GM06990 (cell line): ENCODE measurements at regions not wholly inside any gene's neighbourhood (a gene's known extent, or its start where the extent isn't known, plus 50 kb on each side); places are given as distances from the start of the nearest gene placed in this dataset.

ENCODE experiments used
- DNase-seq: peaks from one replicate; pipeline ENCODE4 v3.0.0-alpha.2; 2011; ENCODE audit not compliant: insufficient read length; ENCODE audit errors: extremely low read depth
- H3K27me3 ChIP-seq: replicated peaks from 2 replicates; pipeline ENCODE4 v1.6.0; 2011; ENCODE audit warnings: low read length; ENCODE audit not compliant: control insufficient read depth, insufficient read depth
- H3K36me3 ChIP-seq: 2 replicates; pipeline ENCODE4 v1.5.1; 2011; ENCODE audit warnings: low read length; ENCODE audit not compliant: control insufficient read depth, insufficient read depth
- H3K4me3 ChIP-seq: replicated peaks from 2 replicates; pipeline ENCODE4 v1.5.1; 2011; ENCODE audit warnings: low read depth, mild to moderate bottlenecking, control low read depth, low read length
- CTCF ChIP-seq: IDR thresholded peaks from 2 replicates; pipeline ENCODE4 v1.5.1; 2011; ENCODE audit warnings: low read length, control low read depth, mild to moderate bottlenecking, inconsistent platforms; ENCODE audit not compliant: insufficient read depth, poor library complexity, severe bottlenecking

DNA sequence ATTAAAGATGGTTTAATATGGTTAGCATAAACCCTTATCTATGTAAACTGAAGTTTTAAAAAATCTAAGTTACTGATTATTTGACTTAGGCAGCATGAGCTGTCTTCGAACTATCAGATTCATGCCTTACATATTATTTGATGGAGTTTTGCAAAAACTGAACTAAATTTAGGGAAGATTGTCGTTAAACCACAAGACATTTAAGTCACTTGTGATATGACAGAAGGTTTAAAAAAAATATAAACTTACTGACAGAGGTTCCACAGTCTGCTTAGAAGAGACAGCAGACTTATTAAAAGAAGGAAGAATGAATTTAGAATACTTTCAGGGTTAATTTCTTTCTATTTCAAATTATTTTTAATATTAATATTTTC is 110.9 kb upstream of the FRY start:
- Histone ChIP-seq H3K27me3 (no peaks in the 10 kb centered on the region), H3K4me3 (no peak overlapping the region), H3K36me3 (no peaks in the 10 kb centered on the region)
- no peak for DNase-seq
- TF ChIP-seq CTCF, result no peak

- H3K36me3 ChIP-seq, result no peaks in the 10 kb centered on the region
- no peaks in the 10 kb centered on the region for H3K27me3 ChIP-seq
- DNase-seq, result no peak
- TF ChIP-seq CTCF, result no peak
- H3K4me3 ChIP-seq, result no peak overlapping the region
Observed at GRCh38 chr13:31922724-31923123, 108.8 kb upstream of the FRY start.

- no peaks in the 10 kb centered on the region for H3K27me3 ChIP-seq
- TF ChIP-seq CTCF, result no peak
- DNase-seq, result no peak
- H3K4me3 ChIP-seq, result no peak overlapping the region
- no peaks in the 10 kb centered on the region for H3K36me3 ChIP-seq
Observed at GRCh38 chr13:31923134-31923763, 108.3 kb upstream of the FRY start.

- no peak for DNase-seq
- TF ChIP-seq CTCF, result no peak
- H3K36me3 ChIP-seq, result no peaks in the 10 kb centered on the region
- H3K27me3 ChIP-seq, result no peaks in the 10 kb centered on the region
- H3K4me3 ChIP-seq, result no peak overlapping the region
Observed at GRCh38 chr13:31925079-31925478, 106.5 kb upstream of the FRY start.

- DNase-seq, result no peak
- Histone ChIP-seq H3K36me3 (no peaks in the 10 kb centered on the region), H3K4me3 (no peak overlapping the region), H3K27me3 (no peaks in the 10 kb centered on the region)
- TF ChIP-seq CTCF, result no peak
Observed at GRCh38 chr13:31927219-31927653, 104.3 kb upstream of the FRY start.
